SK-N-SH (cell line): ENCODE measurements at regions not wholly inside any gene's neighbourhood (a gene's known extent, or its start where the extent isn't known, plus 50 kb on each side); places are given as distances from the start of the nearest gene placed in this dataset.

ENCODE experiments used
- CTCF ChIA-PET: fragments of 300-600, 350-600 bp; formaldehyde crosslinking; extraction: SDS; loops from one replicate; lab custom pipeline; 2021; lab: Yijun Ruan, JAX
- POLR2A ChIA-PET: fragments of 350-600 bp; sonication (Branson Sonifier 250); formaldehyde crosslinking; extraction: SDS; loops from one replicate; lab custom pipeline; 2020; ENCODE audit warnings: antibody characterized with exemption, inconsistent platforms; lab: Yijun Ruan, JAX
- DNase-seq: peaks from one replicate; pipeline ENCODE4 v3.0.0; 2012
- H2AFZ ChIP-seq: fragments of 200-600 bp; sonication (generic); 2 replicates; pipeline ENCODE4 v1.8.1; 2016; ENCODE audit warnings: antibody characterized with exemption, mild to moderate bottlenecking, low read depth
- H3F3A ChIP-seq: fragments of 200-600 bp; sonication (generic); replicated peaks from 2 replicates; pipeline ENCODE3; 2016; ENCODE audit warnings: antibody characterized with exemption, mild to moderate bottlenecking; ENCODE audit not compliant: insufficient read depth
- H3K27ac ChIP-seq, 2 experiments: fragments of 200-500 bp in 1 of 2; fragments of 200-600 bp in 1 of 2; sonication (Bioruptor generic) in 1 of 2; sonication (generic), shearing (Covaris generic) in 1 of 2; 2 replicates each; pipeline versions ENCODE4 v1.5.1 to v1.6.1; 2014 to 2016; ENCODE audit warnings: low read depth in 2 of 2, inconsistent platforms in 1 of 2, low read length in 1 of 2, mild to moderate bottlenecking in 1 of 2, mixed read lengths in 1 of 2
- H3K27me3 ChIP-seq: fragments of 200-600 bp; sonication (generic), shearing (Covaris generic); 2 replicates; pipeline ENCODE4 v1.6.1; 2016; ENCODE audit warnings: mixed run types; ENCODE audit not compliant: insufficient read depth
- H3K36me3 ChIP-seq, 2 experiments: fragments of 200-500 bp in 1 of 2; fragments of 200-600 bp in 1 of 2; sonication (Bioruptor generic) in 1 of 2; sonication (generic) in 1 of 2; replicated peaks in 1 of 2; 2 replicates each; pipeline versions ENCODE3 to v1.5.1; 2014 to 2016; ENCODE audit warnings: low read length in 1 of 2, mild to moderate bottlenecking in 1 of 2; ENCODE audit not compliant: insufficient read depth in 2 of 2, control insufficient read depth in 1 of 2
- H3K4me1 ChIP-seq, 2 experiments: fragments of 200-500 bp in 1 of 2; fragments of 200-600 bp in 1 of 2; sonication (Bioruptor generic) in 1 of 2; sonication (generic), shearing (Covaris generic) in 1 of 2; 2 replicates each; pipeline versions ENCODE4 v1.5.1 to v1.6.1; 2014 to 2016; ENCODE audit warnings: low read depth in 1 of 2, low read length in 1 of 2, mixed run types in 1 of 2; ENCODE audit not compliant: insufficient read depth in 2 of 2, control insufficient read depth in 1 of 2
- H3K4me2 ChIP-seq: fragments of 200-600 bp; sonication (generic), shearing (Covaris generic); 2 replicates; pipeline ENCODE4 v1.6.1; 2017; ENCODE audit warnings: mixed run types
- H3K4me3 ChIP-seq, 2 experiments: fragments of 200-500 bp in 1 of 2; fragments of 200-600 bp in 1 of 2; sonication (Bioruptor generic) in 1 of 2; sonication (generic), shearing (Covaris generic) in 1 of 2; 2 replicates each; pipeline versions ENCODE4 v1.5.1 to v1.8.1; 2014 to 2016; ENCODE audit warnings: low read depth in 2 of 2, inconsistent platforms in 1 of 2, low read length in 1 of 2, mild to moderate bottlenecking in 1 of 2, mixed read lengths in 1 of 2, moderate library complexity in 1 of 2
- H3K79me2 ChIP-seq: fragments of 200-600 bp; sonication (generic); 2 replicates; pipeline ENCODE4 v1.8.1; 2017; ENCODE audit warnings: mild to moderate bottlenecking; ENCODE audit not compliant: insufficient read depth
- H3K9ac ChIP-seq: fragments of 200-600 bp; sonication (generic); 2 replicates; pipeline ENCODE4 v1.6.1; 2017; ENCODE audit warnings: mixed run types
- H3K9me2 ChIP-seq: fragments of 200-600 bp; sonication (generic); 2 replicates; pipeline ENCODE4 v1.6.1; 2017; ENCODE audit warnings: mixed run types
- H3K9me3 ChIP-seq: fragments of 200-600 bp; sonication (generic); 2 replicates; pipeline ENCODE4 v1.6.1; 2017; ENCODE audit warnings: mixed run types, mild to moderate bottlenecking, moderate library complexity
- H4K20me1 ChIP-seq: fragments of 200-600 bp; sonication (generic); 2 replicates; pipeline ENCODE4 v1.6.1; 2017; ENCODE audit warnings: mild to moderate bottlenecking, mixed run types; ENCODE audit not compliant: insufficient read depth
- CTCF ChIP-seq: fragments of 200-600 bp; sonication (generic); IDR thresholded peaks from 2 replicates; pipeline ENCODE4 v1.6.1; 2017; ENCODE audit warnings: antibody characterized with exemption, mild to moderate bottlenecking, moderate library complexity
- ELF1 ChIP-seq: IDR thresholded peaks from 2 replicates; pipeline ENCODE4 v1.4.0; 2012
- FOSL2 ChIP-seq: IDR thresholded peaks from 2 replicates; pipeline ENCODE4 v1.4.0; 2012; ENCODE audit warnings: low read depth, mild to moderate bottlenecking, moderate library complexity, borderline replicate concordance
- FOXJ3 ChIP-seq: sonication (generic); formaldehyde crosslinking; IDR thresholded peaks from 2 replicates; pipeline ENCODE4 v1.5.1; 2020; ENCODE audit warnings: mild to moderate bottlenecking, missing genetic modification reagents
- FOXM1 ChIP-seq: IDR thresholded peaks from 2 replicates; pipeline ENCODE4 v1.4.0; 2012; ENCODE audit warnings: low read depth, mild to moderate bottlenecking
- GABPA ChIP-seq: IDR thresholded peaks from 2 replicates; pipeline ENCODE4 v1.4.0; 2012; ENCODE audit warnings: low read depth, mild to moderate bottlenecking
- NRF1 ChIP-seq: IDR thresholded peaks from 2 replicates; pipeline ENCODE4 v1.6.1; 2012; ENCODE audit warnings: low read depth, mild to moderate bottlenecking, low read length
- PBX3 ChIP-seq: IDR thresholded peaks from 2 replicates; pipeline ENCODE4; 2012
- POLR2AphosphoS5 ChIP-seq: IDR thresholded peaks from 2 replicates; pipeline ENCODE4 v1.6.1; 2012; ENCODE audit warnings: low read depth, low read length
- REST ChIP-seq: IDR thresholded peaks from 2 replicates; pipeline ENCODE4 v1.6.1; 2012; ENCODE audit warnings: mild to moderate bottlenecking, low read depth, low read length, moderate library complexity
- RFX5 ChIP-seq: IDR thresholded peaks from 2 replicates; pipeline ENCODE4 v1.6.1; 2012; ENCODE audit warnings: mild to moderate bottlenecking, improper control_type of control experiment, low read length
- SIN3A ChIP-seq: IDR thresholded peaks from 2 replicates; pipeline ENCODE4 v1.6.1; 2012; ENCODE audit warnings: low read depth, mild to moderate bottlenecking, low read length, moderate library complexity, borderline replicate concordance
- SMC3 ChIP-seq: IDR thresholded peaks from 2 replicates; pipeline ENCODE4 v1.6.1; 2012; ENCODE audit warnings: low read depth, low read length, improper control_type of control experiment
- TAF1 ChIP-seq: IDR thresholded peaks from 2 replicates; pipeline ENCODE4 v1.6.1; 2012; ENCODE audit warnings: low read depth, mild to moderate bottlenecking, low read length, moderate library complexity, borderline replicate concordance
- TCF12 ChIP-seq: IDR thresholded peaks from 2 replicates; pipeline ENCODE4 v1.4.0; 2012
- TEAD4 ChIP-seq: IDR thresholded peaks from 2 replicates; pipeline ENCODE4 v1.4.0; 2012; ENCODE audit warnings: mild to moderate bottlenecking, borderline replicate concordance; ENCODE audit not compliant: insufficient read depth
- USF1 ChIP-seq: IDR thresholded peaks from 2 replicates; pipeline ENCODE4 v1.4.0; 2012; ENCODE audit warnings: low read depth, borderline replicate concordance
- USF2 ChIP-seq: fragments of 150-350 bp; IDR thresholded peaks from 2 replicates; pipeline ENCODE4 v1.6.1; 2017; ENCODE audit warnings: antibody characterized with exemption, low read length, low read depth, borderline replicate concordance
- YY1 ChIP-seq: IDR thresholded peaks from 2 replicates; pipeline ENCODE4 v1.4.0; 2012; ENCODE audit warnings: low read depth, mild to moderate bottlenecking
- ZBTB33 ChIP-seq: IDR thresholded peaks from 2 replicates; pipeline ENCODE4 v1.4.0; 2012; ENCODE audit warnings: low read depth, borderline replicate concordance
- WGBS: methylation state at CpG from one replicate; pipeline ENCODE4 v1.1.6; 2017; ENCODE audit warnings: low lambda C conversion rate; 5-methylcytosine and 5-hydroxymethylcytosine counted together

GRCh38 chr14:62097072-62097471 lies 334.9 kb downstream of the SNAPC1 start:
- ChIA-PET CTCF (interaction anchor here (1.1 to 1.9 kb wide), 3 partner anchors 30 to 203 kb away, joined by 3 to 6 read pairs (median 5); no protein-coding TSS in a partner anchor), POLR2A (no interaction called here)
- no peaks in the 10 kb centered on the region for H3K79me2 ChIP-seq
- H4K20me1 ChIP-seq: no peaks in the 10 kb centered on the region
- no peaks in the 10 kb centered on the region for H3K9me2 ChIP-seq
- H3K27me3 ChIP-seq: no peaks in the 10 kb centered on the region
- no peaks in the 10 kb centered on the region for H3F3A ChIP-seq
- WGBS: 13% methylated on average over 2 of the region's 2 CpGs
- no peaks in the 10 kb centered on the region for H3K36me3 ChIP-seq
- H3K4me3 ChIP-seq: no peak overlapping the region
- H3K27ac ChIP-seq: no peak overlapping the region
- DNase-seq: no peak
- TF ChIP-seq SIN3A: no peak
- TF ChIP-seq REST: no peak
- TF ChIP-seq YY1: no peak
- TF ChIP-seq USF1: no peak
- TF ChIP-seq SMC3: no peak
- TF ChIP-seq NRF1: no peak
- TF ChIP-seq TAF1: no peak
- no peak for TF ChIP-seq USF2
- TF ChIP-seq PBX3: no peak
- no peak for TF ChIP-seq ELF1
- TF ChIP-seq RFX5: no peak
- TF ChIP-seq FOXM1: no peak
- no peak for TF ChIP-seq TEAD4
- TF ChIP-seq FOSL2: no peak
- no peak for TF ChIP-seq ZBTB33
- no peak for TF ChIP-seq FOXJ3 (CRISPR knock-in tag)
- no peak for TF ChIP-seq POLR2AphosphoS5
- no peak for TF ChIP-seq CTCF
- no peak for TF ChIP-seq TCF12
- TF ChIP-seq GABPA: no peak
- no peak overlapping the region for H3K4me2 ChIP-seq
- no peak overlapping the region for H2AFZ ChIP-seq
- H3K4me1 ChIP-seq: no peaks in the 10 kb centered on the region
- no peaks in the 10 kb centered on the region for H3K9me3 ChIP-seq
- H3K9ac ChIP-seq: no peak overlapping the region
